BJ (cell line): ENCODE measurements at regions not wholly inside any gene's neighbourhood (a gene's known extent, or its start where the extent isn't known, plus 50 kb on each side); places are given as distances from the start of the nearest gene placed in this dataset.

Experiments
- CTCF ChIA-PET: fragments of 350-600 bp; formaldehyde crosslinking; extraction: SDS; loops from one replicate; lab custom pipeline; 2021; ENCODE audit warnings: antibody characterized with exemption, inconsistent platforms; lab: Yijun Ruan, JAX
- POLR2A ChIA-PET: fragments of 300-600 bp; sonication (Branson Sonifier 250); formaldehyde crosslinking; extraction: SDS; loops from one replicate; lab custom pipeline; 2021; ENCODE audit warnings: antibody characterized with exemption; lab: Charles Lee
- DNase-seq: peaks from one replicate; pipeline ENCODE4 v3.0.0-alpha.2; 2011; ENCODE audit warnings: low read depth
- H3K27me3 ChIP-seq: 2 replicates; pipeline ENCODE4 v1.6.0; 2011; ENCODE audit warnings: low read length; ENCODE audit not compliant: control insufficient read depth, insufficient read depth
- H3K36me3 ChIP-seq: 2 replicates; pipeline ENCODE4 v1.5.1; 2011; ENCODE audit warnings: low read length; ENCODE audit not compliant: control insufficient read depth, insufficient read depth
- H3K4me3 ChIP-seq: 2 replicates; pipeline ENCODE4 v1.5.1; 2011; ENCODE audit warnings: low read depth, mild to moderate bottlenecking, control low read depth, low read length
- CTCF ChIP-seq: IDR thresholded peaks from 2 replicates; pipeline ENCODE4 v1.5.1; 2011; ENCODE audit warnings: low read depth, mild to moderate bottlenecking, control low read depth, inconsistent platforms, low read length, moderate library complexity; ENCODE audit not compliant: insufficient read depth

GRCh38 chr20:52824494-52825216, 147.5 kb upstream of the TSHZ2 start:
- no peak for DNase-seq
- no peaks in the 10 kb centered on the region for H3K27me3 ChIP-seq
- no peak for TF ChIP-seq CTCF
- ChIA-PET CTCF (no interaction called here), POLR2A (no interaction called here)
- H3K4me3 ChIP-seq, result no peak overlapping the region
- H3K36me3 ChIP-seq, result no peaks in the 10 kb centered on the region

GRCh38 chr20:52823303-52823702, 148.9 kb upstream of the TSHZ2 start:
- ChIA-PET POLR2A (no interaction called here), CTCF (no interaction called here)
- DNase-seq, result no peak
- Histone ChIP-seq H3K36me3 (no peaks in the 10 kb centered on the region), H3K27me3 (no peaks in the 10 kb centered on the region), H3K4me3 (no peak overlapping the region)
- no peak for TF ChIP-seq CTCF

- Histone ChIP-seq H3K4me3 (no peak overlapping the region), H3K27me3 (no peaks in the 10 kb centered on the region), H3K36me3 (no peaks in the 10 kb centered on the region)
- ChIA-PET POLR2A (no interaction called here), CTCF (no interaction called here)
- no peak for TF ChIP-seq CTCF
- no peak for DNase-seq
Observed at GRCh38 chr20:52820641-52821292, 151.4 kb upstream of the TSHZ2 start.

- CTCF ChIA-PET, result no interaction called here
- H3K36me3 ChIP-seq, result no peaks in the 10 kb centered on the region
- no peak for TF ChIP-seq CTCF
- no peak for DNase-seq
- POLR2A ChIA-PET, result no interaction called here
- no peak overlapping the region for H3K4me3 ChIP-seq
- H3K27me3 ChIP-seq, result no peaks in the 10 kb centered on the region
Observed at GRCh38 chr20:52818491-52818890, 153.7 kb upstream of the TSHZ2 start.

GRCh38 chr20:52817981-52818380, 154.2 kb upstream of the TSHZ2 start:
- Histone ChIP-seq H3K27me3 (no peaks in the 10 kb centered on the region), H3K4me3 (no peak overlapping the region), H3K36me3 (no peaks in the 10 kb centered on the region)
- POLR2A ChIA-PET, result no interaction called here
- DNase-seq, result no peak
- CTCF ChIA-PET, result no interaction called here
- no peak for TF ChIP-seq CTCF
